Stomach smooth muscle (tissue), 2 donors: ENCODE measurements at regions not wholly inside any gene's neighbourhood (a gene's known extent, or its start where the extent isn't known, plus 50 kb on each side); places are given as distances from the start of the nearest gene placed in this dataset.

Source experiments
- H3K27ac ChIP-seq: one replicate; pipeline ENCODE4 v1.7.0; 2013; ENCODE audit warnings: mild to moderate bottlenecking, low read length, inconsistent platforms
- H3K27me3 ChIP-seq, 2 donors: one replicate each; pipeline ENCODE4 v1.7.0; 2013; ENCODE audit warnings: low read length in 2 of 2; ENCODE audit not compliant: insufficient read depth in 2 of 2, control insufficient read depth in 1 of 2
- H3K36me3 ChIP-seq, 2 donors: one replicate each; pipeline ENCODE4 v1.7.0; 2013; ENCODE audit warnings: low read length in 2 of 2; ENCODE audit not compliant: control insufficient read depth in 2 of 2, insufficient read depth in 2 of 2
- H3K4me1 ChIP-seq: one replicate; pipeline ENCODE4 v1.7.0; 2013; ENCODE audit warnings: low read length; ENCODE audit not compliant: control insufficient read depth, insufficient read depth
- H3K4me3 ChIP-seq, 2 donors: one replicate each; pipeline ENCODE4 v1.7.0; 2013; ENCODE audit warnings: low read length in 2 of 2
- H3K9ac ChIP-seq, 2 donors: one replicate each; pipeline ENCODE4 v1.7.0; 2013; ENCODE audit warnings: low read length in 2 of 2, mild to moderate bottlenecking in 1 of 2
- H3K9me3 ChIP-seq, 2 donors: one replicate each; pipeline ENCODE4 v1.7.0; 2013; ENCODE audit warnings: low read length in 2 of 2; ENCODE audit not compliant: control insufficient read depth in 2 of 2
- donor health status: healthy.
- donor health status: Pancreatic carcinoma.

DNA sequence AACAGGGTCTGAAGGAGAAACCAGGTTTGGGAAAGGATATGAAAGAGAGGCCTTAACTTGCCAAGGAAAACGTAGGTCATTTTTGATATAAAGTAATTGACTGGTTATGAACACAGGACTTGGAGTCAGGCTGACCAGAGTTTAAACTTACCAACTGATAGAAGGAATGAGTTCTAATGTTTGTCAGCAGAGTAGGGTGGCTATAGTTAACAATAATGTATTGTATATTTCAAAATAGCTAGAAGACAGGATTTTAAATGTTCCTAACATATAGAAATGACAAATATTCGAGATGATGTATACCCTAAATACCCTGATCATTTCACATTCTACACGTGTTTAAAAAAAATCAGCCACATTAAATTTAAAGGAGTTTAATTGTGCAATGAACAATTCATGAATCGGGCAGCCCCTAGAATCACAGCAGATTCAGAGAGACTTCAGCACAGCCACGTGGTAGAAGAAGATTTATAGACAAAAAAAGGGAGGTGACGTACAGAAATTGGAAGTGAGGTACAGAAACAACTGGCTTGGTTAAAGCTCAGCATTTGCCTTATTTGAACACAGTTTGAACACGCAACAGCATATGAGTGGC, 52.5 kb upstream of the PLEKHG7 start:
- Histone ChIP-seq H3K9me3 (no peaks in the 10 kb centered on the region), H3K27me3 (no peaks in the 10 kb centered on the region), H3K9ac (no peak overlapping the region), H3K4me3 (no peak overlapping the region), H3K27ac (no peak overlapping the region), H3K36me3 (no peaks in the 10 kb centered on the region), H3K4me1 (no peaks in the 10 kb centered on the region)

DNA sequence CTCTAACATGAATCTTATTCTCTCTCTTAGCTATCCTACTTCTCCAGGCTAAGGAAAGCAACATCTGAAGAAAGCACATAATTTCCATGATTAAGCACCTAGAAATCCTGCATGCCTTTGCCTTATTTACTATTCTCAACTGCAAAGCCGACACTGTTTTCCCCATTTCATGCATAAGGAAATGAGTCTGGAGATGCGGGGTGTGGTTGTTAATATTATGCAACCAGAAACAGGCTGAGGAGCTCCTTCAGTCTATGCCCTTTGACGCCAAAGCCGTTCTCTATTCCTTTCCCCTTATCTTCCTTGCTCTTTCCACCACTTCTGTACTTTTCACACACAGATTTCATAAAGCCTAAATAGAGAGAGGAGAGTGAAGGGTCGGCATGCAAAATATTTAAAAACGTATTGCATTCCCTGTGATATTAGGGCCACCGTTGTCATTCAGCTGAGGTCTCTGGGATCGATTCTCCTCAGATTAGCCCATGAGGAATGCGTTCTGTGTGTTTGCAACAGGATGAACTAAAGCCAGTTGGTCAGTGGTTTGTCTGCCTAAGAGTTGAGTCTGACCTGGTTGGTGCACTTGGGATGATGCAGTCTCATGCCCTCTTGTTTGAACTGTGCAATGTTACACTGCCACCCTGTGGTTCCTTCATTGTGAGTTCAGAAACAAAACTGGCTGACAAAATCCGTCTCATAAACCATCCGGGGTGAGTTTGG, 53.1 kb upstream of the PLEKHG7 start:
- H3K36me3 ChIP-seq: no peaks in the 10 kb centered on the region
- no peak overlapping the region for H3K9ac ChIP-seq
- H3K4me1 ChIP-seq: no peaks in the 10 kb centered on the region

DNA sequence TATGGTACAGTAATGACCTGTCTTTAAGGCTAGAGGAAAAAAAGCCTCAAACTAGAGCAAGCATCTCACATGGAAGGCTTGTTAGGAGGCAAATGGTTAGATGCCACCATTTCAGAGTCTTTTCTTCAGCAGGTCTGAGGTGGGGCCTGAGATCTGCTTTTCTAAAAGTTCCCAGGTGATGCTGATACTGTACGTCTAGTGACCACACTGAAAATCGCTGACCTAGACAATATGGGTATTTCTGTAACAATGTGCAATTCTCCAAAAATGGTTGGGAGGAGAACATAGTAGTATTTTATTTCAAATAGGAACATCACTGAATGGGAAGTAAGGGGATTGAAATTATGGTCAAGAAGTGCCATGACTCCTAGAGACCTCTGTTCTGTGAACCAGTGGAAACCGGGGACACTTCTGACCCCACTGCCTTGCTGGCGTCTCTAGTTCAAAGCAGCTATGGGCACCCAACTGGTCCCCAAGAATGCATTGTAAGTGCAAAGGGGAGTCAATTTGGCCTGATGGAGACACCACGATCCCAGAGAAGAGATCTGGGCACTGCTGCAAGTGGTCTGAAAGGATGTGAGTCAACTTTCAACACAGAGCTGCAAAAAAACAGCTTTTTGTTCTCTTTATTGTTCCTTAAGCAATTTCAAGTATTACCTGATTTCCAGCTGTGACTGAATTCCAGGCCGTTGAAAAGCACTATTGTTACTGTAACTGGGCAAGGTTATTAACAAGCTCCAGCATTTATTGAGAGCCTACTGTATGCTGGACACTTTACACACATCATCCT, 54.4 kb upstream of the PLEKHG7 start:
- Histone ChIP-seq H3K27me3 (no peaks in the 10 kb centered on the region), H3K9me3 (no peaks in the 10 kb centered on the region), H3K4me1 (no peaks in the 10 kb centered on the region), H3K36me3 (no peaks in the 10 kb centered on the region), H3K27ac (no peak overlapping the region), H3K9ac (no peak overlapping the region), H3K4me3 (no peak overlapping the region)

More for the DNA sequence above, 53.1 kb upstream of the PLEKHG7 start:
- no peaks in the 10 kb centered on the region for H3K27me3 ChIP-seq
- no peaks in the 10 kb centered on the region for H3K9me3 ChIP-seq
- no peak overlapping the region for H3K27ac ChIP-seq
- H3K4me3 ChIP-seq: no peak overlapping the region

DNA sequence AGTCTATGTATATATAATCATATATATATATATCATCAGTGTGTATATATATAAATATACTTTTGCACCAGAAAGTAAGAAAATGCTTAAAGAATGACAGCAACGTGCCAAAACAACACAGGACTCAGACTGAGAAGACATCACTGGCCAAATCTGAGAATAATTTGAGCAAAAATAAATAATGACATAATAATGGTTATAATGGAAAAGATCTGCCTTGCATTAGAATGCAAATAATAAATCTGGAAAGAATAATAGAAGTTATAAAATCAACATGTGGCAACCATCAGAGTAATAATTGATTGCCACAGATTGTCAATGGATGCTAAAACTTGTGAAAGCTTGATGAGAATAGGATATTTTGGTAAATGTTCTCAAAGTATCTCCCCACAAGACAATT, 61.5 kb upstream of the PLEKHG7 start:
- Histone ChIP-seq H3K27ac (no peak overlapping the region), H3K9ac (no peak overlapping the region), H3K9me3 (no peaks in the 10 kb centered on the region), H3K36me3 (no peaks in the 10 kb centered on the region), H3K4me1 (no peaks in the 10 kb centered on the region), H3K27me3 (no peaks in the 10 kb centered on the region), H3K4me3 (no peak overlapping the region)

DNA sequence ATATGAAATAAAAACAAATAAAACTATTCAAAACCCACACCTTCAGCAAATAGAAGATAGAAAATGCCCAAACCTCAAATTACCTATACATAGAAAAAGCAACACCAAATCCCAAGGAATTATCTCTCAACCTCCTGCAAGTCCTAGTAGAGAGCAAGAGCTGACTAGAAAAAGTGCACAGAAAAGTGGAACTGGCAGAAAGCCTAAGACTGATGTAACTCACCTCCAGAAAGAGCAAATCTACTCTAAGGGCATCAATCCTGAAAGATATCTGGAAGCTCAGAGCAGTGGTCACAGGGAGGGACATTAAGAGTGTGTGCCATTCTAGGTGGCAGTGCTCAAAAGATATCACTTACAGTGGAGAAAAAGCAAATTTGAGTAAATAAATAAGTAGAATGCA, 62.1 kb upstream of the PLEKHG7 start:
- Histone ChIP-seq H3K9me3 (no peaks in the 10 kb centered on the region), H3K4me3 (no peak overlapping the region), H3K27me3 (no peaks in the 10 kb centered on the region), H3K4me1 (no peaks in the 10 kb centered on the region), H3K36me3 (no peaks in the 10 kb centered on the region), H3K27ac (no peak overlapping the region), H3K9ac (no peak overlapping the region)

DNA sequence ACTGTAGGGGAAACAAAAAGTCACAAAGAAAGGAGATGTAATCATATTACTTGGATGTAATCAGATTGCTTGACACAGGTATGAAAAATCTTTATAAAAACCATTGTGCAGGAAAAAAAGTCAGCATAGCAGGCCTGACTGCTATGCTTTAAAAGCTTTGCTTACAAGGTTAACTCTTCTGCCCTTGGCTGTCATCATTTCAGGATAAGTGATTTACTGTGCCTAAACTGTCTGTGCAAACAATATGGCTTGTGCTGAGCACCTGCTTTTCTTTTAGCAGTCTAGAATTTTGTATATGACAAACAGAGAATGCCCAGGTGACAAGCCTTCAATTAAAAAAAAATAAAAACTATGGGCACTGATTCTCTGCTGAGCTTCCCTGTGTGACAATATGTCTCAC, 63.8 kb upstream of the PLEKHG7 start:
- Histone ChIP-seq H3K36me3 (no peaks in the 10 kb centered on the region), H3K27me3 (no peaks in the 10 kb centered on the region), H3K27ac (no peak overlapping the region), H3K4me3 (no peak overlapping the region), H3K9ac (no peak overlapping the region), H3K9me3 (no peaks in the 10 kb centered on the region), H3K4me1 (no peaks in the 10 kb centered on the region)

DNA sequence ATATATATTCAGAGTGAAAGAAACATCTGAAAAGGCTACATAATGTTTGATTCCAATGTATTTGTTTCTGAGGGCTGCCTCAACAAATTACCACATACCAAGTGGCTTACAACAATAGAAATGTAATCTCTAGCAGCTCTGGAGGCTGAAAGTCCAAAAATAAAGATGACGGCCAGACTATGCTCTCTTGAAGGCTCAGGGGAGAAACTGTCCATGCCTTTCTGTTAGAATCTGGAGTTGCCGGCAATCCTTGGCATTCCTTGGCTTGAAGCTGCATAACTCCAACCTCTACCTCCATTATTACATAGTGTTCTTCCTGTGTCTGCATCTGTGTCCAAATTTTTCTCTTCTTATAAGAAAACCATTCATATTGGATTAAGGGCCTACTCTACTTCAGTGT, 68.1 kb upstream of the PLEKHG7 start:
- Histone ChIP-seq H3K9ac (no peak overlapping the region), H3K9me3 (no peaks in the 10 kb centered on the region), H3K4me3 (no peak overlapping the region), H3K36me3 (no peaks in the 10 kb centered on the region), H3K4me1 (no peaks in the 10 kb centered on the region), H3K27ac (no peak overlapping the region), H3K27me3 (no peaks in the 10 kb centered on the region)

DNA sequence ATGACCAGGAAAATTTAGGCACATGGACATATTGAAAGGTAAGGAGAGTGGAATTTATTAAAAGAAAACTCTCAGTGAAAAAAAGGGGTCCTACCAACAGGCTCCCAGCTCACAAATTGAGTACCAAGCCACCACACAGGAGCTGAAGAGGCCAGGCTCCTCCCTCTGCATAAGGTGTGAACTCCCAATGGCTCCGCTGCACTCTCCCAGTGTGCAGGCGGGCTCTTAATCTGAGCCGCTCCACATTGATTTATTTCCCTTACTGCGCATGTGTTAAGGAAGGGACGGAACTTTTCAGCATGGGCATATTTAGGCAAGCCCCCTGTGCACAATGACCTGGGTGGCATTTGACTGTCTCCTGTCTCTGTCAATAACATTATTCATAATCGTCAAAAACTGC, 68.6 kb upstream of the PLEKHG7 start:
- no peaks in the 10 kb centered on the region for H3K27me3 ChIP-seq
- H3K27ac ChIP-seq: no peak overlapping the region
- no peaks in the 10 kb centered on the region for H3K36me3 ChIP-seq
- H3K4me1 ChIP-seq: no peaks in the 10 kb centered on the region
- no peak overlapping the region for H3K9ac ChIP-seq
- H3K9me3 ChIP-seq: no peaks in the 10 kb centered on the region
- no peak overlapping the region for H3K4me3 ChIP-seq

DNA sequence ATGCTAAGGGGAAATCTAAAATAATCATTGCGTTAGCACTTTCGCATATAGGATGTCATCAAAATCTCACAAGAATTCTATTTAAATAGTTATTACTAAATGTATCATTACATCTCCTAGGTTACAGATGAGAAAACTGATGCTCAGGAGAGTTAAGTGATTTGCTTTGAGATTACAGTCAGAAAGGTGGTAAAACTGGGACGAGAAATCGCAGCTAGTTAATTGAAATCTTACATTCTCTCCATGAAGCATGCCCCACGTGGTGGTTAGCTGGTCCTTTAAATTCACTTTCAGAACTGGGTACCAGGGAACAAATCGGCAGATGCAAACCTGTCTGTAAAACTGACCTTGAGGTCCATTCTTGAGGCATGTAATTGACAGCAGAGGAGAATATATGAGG, 71.8 kb upstream of the PLEKHG7 start:
- Histone ChIP-seq H3K9me3 (no peaks in the 10 kb centered on the region), H3K27me3 (no peaks in the 10 kb centered on the region), H3K4me1 (no peaks in the 10 kb centered on the region), H3K27ac (no peak overlapping the region), H3K4me3 (no peak overlapping the region), H3K36me3 (no peaks in the 10 kb centered on the region), H3K9ac (no peak overlapping the region)

DNA sequence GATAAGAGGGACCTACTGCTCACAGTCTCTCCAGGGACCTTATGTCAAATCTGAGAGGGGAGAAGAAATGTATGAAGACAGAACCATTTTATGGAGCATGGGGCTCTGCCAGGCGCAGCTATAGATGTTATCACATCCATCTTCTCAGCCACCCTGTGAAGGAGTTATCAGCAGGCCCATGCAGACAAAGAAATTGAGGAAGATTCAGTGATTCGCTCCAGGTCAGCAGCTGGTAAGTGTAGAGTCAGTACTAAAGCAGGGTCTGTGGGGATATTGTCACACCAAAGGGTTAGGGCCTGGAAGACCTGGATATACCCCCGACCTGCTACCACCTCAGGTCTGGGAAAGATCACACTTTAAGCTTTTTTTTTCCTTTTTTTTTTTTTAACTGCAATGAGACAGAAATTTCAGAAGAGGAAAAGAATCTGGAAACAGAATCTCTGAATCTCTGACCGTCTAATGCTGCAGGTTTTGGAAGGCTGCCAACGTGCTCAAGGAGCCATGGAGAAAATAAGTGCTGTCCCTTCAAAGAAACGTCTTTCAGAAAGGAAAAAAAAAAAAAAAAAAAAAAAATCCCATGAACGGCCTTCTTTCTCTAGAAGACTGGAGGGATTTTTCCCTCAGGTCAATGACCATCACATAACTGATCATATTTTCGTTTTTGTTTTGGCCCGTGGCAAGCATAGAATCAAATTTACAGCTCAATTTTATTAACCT, 73.3 kb upstream of the PLEKHG7 start:
- no peaks in the 10 kb centered on the region for H3K9me3 ChIP-seq
- no peaks in the 10 kb centered on the region for H3K4me1 ChIP-seq
- H3K4me3 ChIP-seq: peak overlapping the region in 1 of 2 donors; percentile 24
- H3K36me3 ChIP-seq: no peaks in the 10 kb centered on the region
- H3K9ac ChIP-seq: no peak overlapping the region
- H3K27me3 ChIP-seq: no peaks in the 10 kb centered on the region
- H3K27ac ChIP-seq: no peak overlapping the region
